GM23338 (cell line): ENCODE measurements at regions not wholly inside any gene's neighbourhood (a gene's known extent, or its start where the extent isn't known, plus 50 kb on each side); places are given as distances from the start of the nearest gene placed in this dataset.

Experiments
- ATAC-seq: fragments of 200-7000 bp; cut with Tn5 transposase; 3 replicates; pipeline ENCODE4 v1.9.1; 2020
- DNase-seq: peaks from one replicate; pipeline ENCODE4 v3.0.0-alpha.2; 2015; ENCODE audit warnings: low spot score
- H2AFZ ChIP-seq: fragments of 200-600 bp; sonication (generic); 2 replicates; pipeline ENCODE4 v1.8.0; 2016; ENCODE audit warnings: antibody characterized with exemption, mild to moderate bottlenecking, moderate library complexity
- H3F3A ChIP-seq: fragments of 200-600 bp; sonication (generic); replicated peaks from 2 replicates; pipeline ENCODE4 v1.8.0; 2017; ENCODE audit warnings: antibody characterized with exemption, mixed run types, low read depth
- H3K27ac ChIP-seq: fragments of 200-600 bp; sonication (generic); 2 replicates; pipeline ENCODE4 v1.6.1; 2016; ENCODE audit warnings: low read depth
- H3K27me3 ChIP-seq: fragments of 200-600 bp; sonication (generic); 2 replicates; pipeline ENCODE4 v1.8.0; 2016; ENCODE audit warnings: mild to moderate bottlenecking, mixed run types, moderate library complexity; ENCODE audit not compliant: insufficient read depth
- H3K36me3 ChIP-seq: fragments of 200-600 bp; sonication (generic); 2 replicates; pipeline ENCODE4 v1.8.0; 2016; ENCODE audit warnings: mild to moderate bottlenecking; ENCODE audit not compliant: insufficient read depth
- H3K4me1 ChIP-seq: fragments of 200-600 bp; sonication (generic); 2 replicates; pipeline ENCODE4 v1.8.0; 2016; ENCODE audit warnings: mild to moderate bottlenecking, moderate library complexity; ENCODE audit not compliant: insufficient read depth
- H3K4me2 ChIP-seq: fragments of 200-600 bp; sonication (generic); 2 replicates; pipeline ENCODE4 v1.7.1; 2017; ENCODE audit warnings: mixed run types
- H3K4me3 ChIP-seq: fragments of 200-600 bp; sonication (generic); 2 replicates; pipeline ENCODE4 v1.6.1; 2016; ENCODE audit warnings: mixed run types
- H3K79me2 ChIP-seq: fragments of 200-600 bp; sonication (generic); replicated peaks from 2 replicates; pipeline ENCODE4 v1.8.0; 2017; ENCODE audit warnings: mild to moderate bottlenecking; ENCODE audit not compliant: insufficient read depth
- H3K9me2 ChIP-seq: fragments of 200-600 bp; sonication (generic); 2 replicates; pipeline ENCODE4 v1.8.0; 2017; ENCODE audit not compliant: insufficient read depth
- H4K20me1 ChIP-seq: fragments of 200-600 bp; sonication (generic); replicated peaks from 2 replicates; pipeline ENCODE4 v1.8.0; 2017; ENCODE audit warnings: mild to moderate bottlenecking; ENCODE audit not compliant: insufficient read depth
- H3K27ac Mint-ChIP-seq: 2 replicates; pipeline ENCODE4 v1.8.0; 2020; ENCODE audit warnings: inconsistent platforms, mild to moderate bottlenecking, moderate library complexity, mixed read lengths
- H3K27me3 Mint-ChIP-seq: 3 replicates; pipeline ENCODE4 v1.8.0; 2022; ENCODE audit warnings: low read depth, mild to moderate bottlenecking, moderate library complexity, mixed read lengths, inconsistent platforms; ENCODE audit not compliant: insufficient read depth, poor library complexity
- H3K36me3 Mint-ChIP-seq: 3 replicates; pipeline ENCODE4 v1.8.0; 2021; ENCODE audit warnings: low read depth, mild to moderate bottlenecking, inconsistent platforms, moderate library complexity, mixed read lengths
- H3K4me1 Mint-ChIP-seq: 3 replicates; pipeline ENCODE4 v1.8.0; 2020; ENCODE audit warnings: mild to moderate bottlenecking, inconsistent platforms, mixed read lengths
- H3K4me3 Mint-ChIP-seq: 3 replicates; pipeline ENCODE4 v1.8.0; 2021; ENCODE audit warnings: moderate library complexity, mild to moderate bottlenecking, inconsistent platforms, mixed read lengths
- H3K9me3 Mint-ChIP-seq: 3 replicates; pipeline ENCODE4 v1.8.0; 2020; ENCODE audit warnings: moderate library complexity, mild to moderate bottlenecking, inconsistent platforms, mixed read lengths
- CREB1 ChIP-seq: fragments of 250-450 bp; sonication (Bioruptor Pico); IDR thresholded peaks from 2 replicates; pipeline ENCODE4 v1.5.0; 2020; ENCODE audit warnings: low read depth, mild to moderate bottlenecking, moderate library complexity
- CTCF ChIP-seq, 2 experiments: fragments of 200-600 bp in 1 of 2; sonication (generic) in 1 of 2; conservative IDR thresholded peaks; 2 replicates each; pipeline versions ENCODE4 v1.5.1 to v1.6.1; 2016 to 2017; ENCODE audit warnings: antibody characterized with exemption in 2 of 2, low read depth in 2 of 2, mild to moderate bottlenecking in 2 of 2, moderate library complexity in 1 of 2
- JUNB ChIP-seq: IDR thresholded peaks from one replicate; pipeline ENCODE4 v1.6.1; 2016; ENCODE audit warnings: antibody characterized with exemption; ENCODE audit not compliant: unreplicated experiment
- REST ChIP-seq: IDR thresholded peaks from one replicate; pipeline ENCODE4 v1.6.1; 2018; ENCODE audit warnings: antibody characterized with exemption; ENCODE audit not compliant: unreplicated experiment
- STAT1 ChIP-seq: IDR thresholded peaks from one replicate; pipeline ENCODE4 v1.6.1; 2016; ENCODE audit warnings: antibody characterized with exemption; ENCODE audit not compliant: unreplicated experiment
- ZNF114 ChIP-seq: fragments of 250-450 bp; sonication (Bioruptor Pico); IDR thresholded peaks from 2 replicates; pipeline ENCODE4 v1.5.0; 2020; ENCODE audit warnings: mild to moderate bottlenecking, moderate library complexity
- ZNF331 ChIP-seq: fragments of 250-450 bp; sonication (Bioruptor Pico); IDR thresholded peaks from 2 replicates; pipeline ENCODE4 v1.5.0; 2020; ENCODE audit warnings: low read depth, mild to moderate bottlenecking, moderate library complexity
- ZNF462 ChIP-seq: fragments of 250-450 bp; sonication (Bioruptor Pico); IDR thresholded peaks from 2 replicates; pipeline ENCODE4 v1.5.0; 2020; ENCODE audit warnings: mild to moderate bottlenecking, moderate library complexity

- H3K4me2 ChIP-seq = no peak overlapping the region
- Mint-ChIP-seq H3K36me3 (no peaks in the 10 kb centered on the region), H3K27ac (no peak overlapping the region), H3K4me3 (no peak overlapping the region), H3K9me3 (no peaks in the 10 kb centered on the region), H3K4me1 (peaks cover 15% of the 10 kb centered on the region), H3K27me3 (no peaks in the 10 kb centered on the region)
- no peak overlapping the region for H3K4me3 ChIP-seq
- no peaks in the 10 kb centered on the region for H3F3A ChIP-seq
- H3K79me2 ChIP-seq = no peaks in the 10 kb centered on the region
- TF ChIP-seq CREB1 (no peak), ZNF331 (CRISPR knock-in tag) (no peak), JUNB (no peak), ZNF114 (CRISPR knock-in tag) (no peak), STAT1 (no peak), REST (no peak), CTCF (conservative IDR thresholded peaks at IDR 0.05; ENCODE audit: low read depth in 2 of 2) (no peak)
- H2AFZ ChIP-seq = no peak overlapping the region
- H3K4me1 ChIP-seq = peaks cover 14% of the 10 kb centered on the region
- no peaks in the 10 kb centered on the region for H3K27me3 ChIP-seq
- no peaks in the 10 kb centered on the region for H4K20me1 ChIP-seq
- H3K36me3 ChIP-seq = no peaks in the 10 kb centered on the region
- no peaks in the 10 kb centered on the region for H3K9me2 ChIP-seq
- no peak for DNase-seq
- ATAC-seq = no peak
- no peak overlapping the region for H3K27ac ChIP-seq
Measured at GRCh38 chr2:58721912-58722591, 480.9 kb upstream of the FANCL start.

GRCh38 chr2:58720770-58721697 is 479.9 kb upstream of the FANCL start:
- H3F3A ChIP-seq = no peaks in the 10 kb centered on the region
- no peaks in the 10 kb centered on the region for H3K79me2 ChIP-seq
- H4K20me1 ChIP-seq = no peaks in the 10 kb centered on the region
- DNase-seq (peak; percentile 44), ATAC-seq (peak; percentile 69)
- Mint-ChIP-seq H3K27ac (peak overlapping the region; percentile 7; the same call in 1 of the 2 replicates), H3K4me1 (peaks cover 15% of the 10 kb centered on the region), H3K27me3 (no peaks in the 10 kb centered on the region), H3K4me3 (no peak overlapping the region), H3K36me3 (no peaks in the 10 kb centered on the region), H3K9me3 (no peaks in the 10 kb centered on the region)
- no peaks in the 10 kb centered on the region for H3K36me3 ChIP-seq
- no peaks in the 10 kb centered on the region for H3K9me2 ChIP-seq
- peaks cover 14% of the 10 kb centered on the region for H3K4me1 ChIP-seq
- H3K27me3 ChIP-seq = no peaks in the 10 kb centered on the region
- H3K4me3 ChIP-seq = no peak overlapping the region
- H3K27ac ChIP-seq = no peak overlapping the region
- H3K4me2 ChIP-seq = peak overlapping the region; percentile 21
- no peak overlapping the region for H2AFZ ChIP-seq
- no peak for TF ChIP-seq ZNF462
